HEK293 (cell line): ENCODE measurements at regions not wholly inside any gene's neighbourhood (a gene's known extent, or its start where the extent isn't known, plus 50 kb on each side); places are given as distances from the start of the nearest gene placed in this dataset.

Experiments used
- CTCF ChIA-PET: fragments of 350-600 bp; formaldehyde crosslinking; extraction: SDS; loops from one replicate; lab custom pipeline; 2021; ENCODE audit warnings: antibody characterized with exemption; lab: Yijun Ruan, JAX
- POLR2A ChIA-PET: fragments of 300-600 bp; formaldehyde crosslinking; extraction: SDS; loops from one replicate; lab custom pipeline; 2020; ENCODE audit warnings: antibody characterized with exemption, inconsistent platforms; lab: Yijun Ruan, JAX
- H3K27ac ChIP-seq: fragments of 200-500 bp; sonication (Bioruptor generic); 2 replicates; pipeline ENCODE4 v1.5.1; 2014; ENCODE audit warnings: low read depth, low read length, control low read depth, inconsistent platforms; ENCODE audit errors: extremely low read depth
- H3K36me3 ChIP-seq, 2 experiments: fragments of 200-500 bp in 1 of 2; sonication (Bioruptor generic) in 1 of 2; 1 replicate in 1 of 2; 2 replicates in 1 of 2; pipeline ENCODE4 v1.5.1; 2014 to 2017; ENCODE audit warnings: inconsistent platforms in 2 of 2, low read length in 2 of 2; ENCODE audit not compliant: control insufficient read depth in 2 of 2, insufficient read depth in 1 of 2
- H3K4me1 ChIP-seq: fragments of 200-500 bp; sonication (Bioruptor generic); 2 replicates; pipeline ENCODE4 v1.5.1; 2014; ENCODE audit warnings: mild to moderate bottlenecking, low read length, inconsistent platforms; ENCODE audit not compliant: control insufficient read depth, insufficient read depth
- H3K4me3 ChIP-seq: 2 replicates; pipeline ENCODE4 v1.5.1; 2011; ENCODE audit warnings: low read depth, mild to moderate bottlenecking, control low read depth, low read length, moderate library complexity
- H3K9me3 ChIP-seq: fragments of 200-500 bp; sonication (Bioruptor generic); 2 replicates; pipeline ENCODE4 v1.5.1; 2014; ENCODE audit warnings: low read depth, low read length, inconsistent platforms; ENCODE audit not compliant: control insufficient read depth, insufficient read depth
- FEZF1 ChIP-seq: fragments of 450-650 bp; formaldehyde crosslinking; IDR thresholded peaks from 2 replicates; pipeline ENCODE4 v1.5.1; 2016; ENCODE audit warnings: missing biosample characterization, missing genetic modification characterization
- GLIS2 ChIP-seq: fragments of 450-650 bp; formaldehyde crosslinking; IDR thresholded peaks from 2 replicates; pipeline ENCODE4 v1.5.1; 2016; ENCODE audit warnings: missing biosample characterization, missing genetic modification characterization
- KLF9 ChIP-seq: fragments of 450-650 bp; formaldehyde crosslinking; IDR thresholded peaks from 2 replicates; pipeline ENCODE4 v1.5.1; 2016; ENCODE audit warnings: missing biosample characterization, missing genetic modification characterization, low read depth
- PRDM4 ChIP-seq: fragments of 450-650 bp; formaldehyde crosslinking; IDR thresholded peaks from 2 replicates; pipeline ENCODE4 v1.5.1; 2017; ENCODE audit warnings: missing biosample characterization, missing genetic modification characterization
- RBAK ChIP-seq: fragments of 450-650 bp; formaldehyde crosslinking; IDR thresholded peaks from 2 replicates; pipeline ENCODE4 v1.5.1; 2016; ENCODE audit warnings: missing biosample characterization, missing genetic modification characterization
- ZBTB11 ChIP-seq: fragments of 450-650 bp; formaldehyde crosslinking; conservative IDR thresholded peaks from 2 replicates; pipeline ENCODE4 v1.5.1; 2016; ENCODE audit warnings: low read depth, missing biosample characterization, missing genetic modification characterization
- ZBTB48 ChIP-seq: fragments of 450-650 bp; formaldehyde crosslinking; IDR thresholded peaks from 2 replicates; pipeline ENCODE4 v1.5.1; 2016; ENCODE audit warnings: missing biosample characterization, missing genetic modification characterization
- ZBTB49 ChIP-seq: fragments of 450-650 bp; formaldehyde crosslinking; IDR thresholded peaks from 2 replicates; pipeline ENCODE4 v1.5.1; 2016; ENCODE audit warnings: missing biosample characterization, missing genetic modification characterization, low read depth
- ZNF138 ChIP-seq: fragments of 450-650 bp; formaldehyde crosslinking; IDR thresholded peaks from 2 replicates; pipeline ENCODE4 v1.5.1; 2016; ENCODE audit warnings: missing biosample characterization, missing genetic modification characterization, borderline replicate concordance
- ZNF155 ChIP-seq: fragments of 450-650 bp; formaldehyde crosslinking; IDR thresholded peaks from 2 replicates; pipeline ENCODE4 v1.5.1; 2016; ENCODE audit warnings: missing biosample characterization, missing genetic modification characterization
- ZNF18 ChIP-seq: fragments of 450-650 bp; formaldehyde crosslinking; IDR thresholded peaks from 2 replicates; pipeline ENCODE4 v1.5.1; 2016; ENCODE audit warnings: missing biosample characterization, missing genetic modification characterization
- ZNF311 ChIP-seq: fragments of 450-650 bp; formaldehyde crosslinking; IDR thresholded peaks from 2 replicates; pipeline ENCODE4 v1.5.1; 2017; ENCODE audit warnings: missing biosample characterization, missing genetic modification characterization, borderline replicate concordance
- ZNF488 ChIP-seq: fragments of 450-650 bp; formaldehyde crosslinking; IDR thresholded peaks from 2 replicates; pipeline ENCODE4 v1.5.1; 2016; ENCODE audit warnings: missing biosample characterization, missing genetic modification characterization
- ZNF560 ChIP-seq: fragments of 450-650 bp; formaldehyde crosslinking; IDR thresholded peaks from 2 replicates; pipeline ENCODE4 v1.5.1; 2017; ENCODE audit warnings: missing biosample characterization, missing genetic modification characterization, borderline replicate concordance
- ZNF585B ChIP-seq: fragments of 450-650 bp; formaldehyde crosslinking; IDR thresholded peaks from 2 replicates; pipeline ENCODE4 v1.5.1; 2016; ENCODE audit warnings: missing biosample characterization, missing genetic modification characterization
- ZNF626 ChIP-seq: fragments of 450-650 bp; sonication (Bioruptor Pico); formaldehyde crosslinking; IDR thresholded peaks from 2 replicates; pipeline ENCODE4 v1.5.1; 2018; ENCODE audit warnings: missing biosample characterization, missing genetic modification characterization, inconsistent platforms
- ZSCAN4 ChIP-seq: fragments of 450-650 bp; formaldehyde crosslinking; IDR thresholded peaks from 2 replicates; pipeline ENCODE4 v1.5.1; 2017; ENCODE audit warnings: missing biosample characterization, missing genetic modification characterization

- Histone ChIP-seq H3K36me3 (no peaks in the 10 kb centered on the region), H3K9me3 (no peaks in the 10 kb centered on the region), H3K4me1 (no peaks in the 10 kb centered on the region), H3K4me3 (no peak overlapping the region), H3K27ac (no peak overlapping the region)
- CTCF ChIA-PET = no interaction called here
- POLR2A ChIA-PET = no interaction called here
- no peak for TF ChIP-seq GLIS2 (tag by site-specific recombination)
- no peak for TF ChIP-seq RBAK (tag by site-specific recombination)
- TF ChIP-seq ZBTB48 (tag by site-specific recombination) = no peak
- TF ChIP-seq ZNF626 (tag by site-specific recombination) = no peak
- TF ChIP-seq ZBTB11 = no peak
Observed at GRCh38 chr18:40233931-40234616, 1721.0 kb upstream of the PIK3C3 start.

GRCh38 chr18:40222776-40223175 lies 1732.3 kb upstream of the PIK3C3 start:
- Histone ChIP-seq H3K4me3 (no peak overlapping the region), H3K4me1 (no peaks in the 10 kb centered on the region), H3K27ac (no peak overlapping the region), H3K9me3 (no peaks in the 10 kb centered on the region), H3K36me3 (no peaks in the 10 kb centered on the region)
- POLR2A ChIA-PET = no interaction called here
- CTCF ChIA-PET = no interaction called here
- TF ChIP-seq FEZF1 (tag by site-specific recombination) (no peak), ZBTB49 (tag by site-specific recombination) (no peak), ZNF155 (tag by site-specific recombination) (no peak), PRDM4 (tag by site-specific recombination) (no peak), ZNF585B (no peak), ZNF138 (tag by site-specific recombination) (no peak), ZNF488 (tag by site-specific recombination) (no peak), ZNF560 (tag by site-specific recombination) (no peak), ZNF626 (tag by site-specific recombination) (no peak), ZNF18 (tag by site-specific recombination) (no peak), ZNF311 (tag by site-specific recombination) (no peak), ZSCAN4 (tag by site-specific recombination) (no peak), KLF9 (tag by site-specific recombination) (no peak)
